H1 (cell line): ENCODE measurements at regions not wholly inside any gene's neighbourhood (a gene's known extent, or its start where the extent isn't known, plus 50 kb on each side); places are given as distances from the start of the nearest gene placed in this dataset.

Source experiments
- CTCF ChIP-seq, 3 experiments: IDR thresholded peaks; 1 replicate in 2 of 3; 2 replicates in 1 of 3; pipeline versions ENCODE4 v1.5.1 to v1.6.1; 2011; ENCODE audit warnings: low read length in 3 of 3, mild to moderate bottlenecking in 3 of 3, inconsistent platforms in 2 of 3, low read depth in 1 of 3, moderate library complexity in 1 of 3; ENCODE audit not compliant: insufficient read depth in 1 of 3; ENCODE audit errors: control extremely low read depth in 1 of 3
- EP300 ChIP-seq, 2 experiments: IDR thresholded peaks; 1 replicate in 1 of 2; 2 replicates in 1 of 2; pipeline ENCODE4 v1.6.1; 2011 to 2012; ENCODE audit warnings: low read depth in 2 of 2, low read length in 2 of 2, mild to moderate bottlenecking in 2 of 2, borderline replicate concordance in 1 of 2, inconsistent platforms in 1 of 2, moderate library complexity in 1 of 2
- MAX ChIP-seq: IDR thresholded peaks from 2 replicates; pipeline ENCODE4 v1.6.1; 2012; ENCODE audit warnings: inconsistent platforms
- NANOG ChIP-seq: IDR thresholded peaks from 2 replicates; pipeline ENCODE4 v1.6.1; 2011; ENCODE audit warnings: low read length, low read depth, mild to moderate bottlenecking, inconsistent platforms; ENCODE audit not compliant: insufficient read depth, poor library complexity, severe bottlenecking
- POLR2A ChIP-seq, 2 experiments: IDR thresholded peaks; 1 replicate in 1 of 2; 2 replicates in 1 of 2; pipeline ENCODE4 v1.6.1; 2011; ENCODE audit warnings: low read depth in 2 of 2, low read length in 2 of 2, mild to moderate bottlenecking in 2 of 2; ENCODE audit errors: control extremely low read depth in 1 of 2
- POLR2AphosphoS5 ChIP-seq: IDR thresholded peaks from 2 replicates; pipeline ENCODE4 v1.6.1; 2011; ENCODE audit warnings: low read depth, low read length
- RNF2 ChIP-seq: fragments of 200-900, 300-1000 bp; sonication (generic); IDR thresholded peaks from 2 replicates; pipeline ENCODE4 v1.7.1; 2016; ENCODE audit warnings: borderline replicate concordance, low read depth, mild to moderate bottlenecking, antibody characterized with exemption, low read length; ENCODE audit not compliant: poor library complexity, severe bottlenecking; ENCODE audit errors: missing control alignments
- SIN3A ChIP-seq, 2 experiments: IDR thresholded peaks in 1 of 2; conservative IDR thresholded peaks in 1 of 2; 2 replicates each; pipeline ENCODE4 v1.6.1; 2011 to 2012; ENCODE audit warnings: low read length in 2 of 2, improper control_type of control experiment in 1 of 2, low read depth in 1 of 2, mild to moderate bottlenecking in 1 of 2
- SP1 ChIP-seq: IDR thresholded peaks from 2 replicates; pipeline ENCODE4 v1.6.1; 2011; ENCODE audit warnings: low read depth, low read length
- SRF ChIP-seq: IDR thresholded peaks from 2 replicates; pipeline ENCODE4 v1.6.1; 2011; ENCODE audit warnings: mild to moderate bottlenecking, low read depth, low read length, moderate library complexity
- ZNF274 ChIP-seq: IDR thresholded peaks from 2 replicates; pipeline ENCODE4 v1.7.0; 2012; ENCODE audit warnings: low read length, borderline replicate concordance; ENCODE audit errors: extremely low read depth

GRCh38 chr13:74068471-74068870 lies 65.7 kb downstream of the KLF12 start:
- TF ChIP-seq SP1 (no peak), CTCF (IDR thresholded peaks at IDR 0.05; ENCODE audit: control extremely low read depth in 1 of 3, insufficient read depth in 1 of 3, low read depth in 1 of 3, low read length in 3 of 3) (no peak), POLR2AphosphoS5 (no peak), ZNF274 (no peak), RNF2 (no peak), NANOG (no peak), SIN3A (conservative IDR thresholded peaks at IDR 0.05 in 1 of 2, IDR thresholded peaks at IDR 0.05 in 1 of 2; ENCODE audit: low read depth in 1 of 2, low read length in 2 of 2) (no peak), POLR2A (IDR thresholded peaks at IDR 0.05; ENCODE audit: control extremely low read depth in 1 of 2, low read depth in 2 of 2, low read length in 2 of 2) (no peak), SRF (no peak), MAX (no peak), EP300 (IDR thresholded peaks at IDR 0.05; ENCODE audit: borderline replicate concordance in 1 of 2, low read depth in 2 of 2, low read length in 2 of 2) (no peak)
